ENCODE measurements at regions not wholly inside any gene's neighbourhood (a gene's known extent, or its start where the extent isn't known, plus 50 kb on each side); places are given as distances from the start of the nearest gene placed in this dataset.

DNA sequence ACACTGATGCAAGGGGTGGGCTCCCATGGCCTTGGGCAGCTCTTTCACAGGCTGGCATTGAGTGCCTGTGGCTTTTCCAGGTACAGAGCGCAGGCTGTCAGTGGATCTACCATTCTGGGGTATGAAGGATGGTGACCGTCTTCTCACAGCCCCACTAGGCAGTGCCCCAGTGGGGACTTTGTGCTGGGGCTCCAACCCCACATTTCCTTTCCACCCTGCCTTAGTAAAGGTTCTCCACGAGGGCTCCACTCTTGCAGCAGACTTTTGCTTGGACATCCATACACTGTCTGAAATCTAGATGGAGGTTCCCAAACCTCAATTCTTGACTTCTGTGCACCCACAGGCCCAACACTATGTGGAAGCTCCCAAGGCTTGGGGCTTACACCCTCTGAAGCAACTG, 107.9 kb upstream of the ECI2 start:
- TF ChIP-seq EZH2 (IDR thresholded peaks at IDR 0.05) (no peak), POLR2AphosphoS5 (IDR thresholded peaks at IDR 0.05; ENCODE audit: borderline replicate concordance, low read depth, low read length) (no peak), FOXP2 (optimal IDR thresholded peaks at IDR 0.05; ENCODE audit: control extremely low read depth, extremely low read length, insufficient read depth) (no peak)

Measured in SK-N-MC (cell line).